Liver (tissue), 8 donors: ENCODE measurements at regions not wholly inside any gene's neighbourhood (a gene's known extent, or its start where the extent isn't known, plus 50 kb on each side); places are given as distances from the start of the nearest gene placed in this dataset.

ENCODE experiments used
- DNase-seq: peaks from one replicate; pipeline ENCODE4 v3.0.0-alpha.2; 2017; ENCODE audit warnings: low spot score
- H3K27ac ChIP-seq, 2 donors: one replicate each; pipeline ENCODE4 v1.7.0; 2013; ENCODE audit warnings: inconsistent platforms in 2 of 2, low read length in 2 of 2, control low read depth in 1 of 2, low read depth in 1 of 2, mild to moderate bottlenecking in 1 of 2
- H3K27me3 ChIP-seq, 4 donors: one replicate each; pipeline versions ENCODE4 v1.6.1 to v1.7.0; 2013; ENCODE audit warnings: low read length in 3 of 4, inconsistent platforms in 1 of 4, mild to moderate bottlenecking in 1 of 4, moderate library complexity in 1 of 4; ENCODE audit not compliant: control insufficient read depth in 4 of 4, insufficient read depth in 4 of 4
- H3K36me3 ChIP-seq, 4 donors: one replicate each; pipeline versions ENCODE4 v1.6.1 to v1.7.0; 2013; ENCODE audit warnings: low read length in 3 of 4, mild to moderate bottlenecking in 3 of 4, low read depth in 1 of 4, moderate library complexity in 1 of 4; ENCODE audit not compliant: control insufficient read depth in 4 of 4, insufficient read depth in 3 of 4
- H3K4me1 ChIP-seq, 4 donors: one replicate each; pipeline versions ENCODE4 v1.6.1 to v1.7.0; 2013; ENCODE audit warnings: low read length in 3 of 4, mild to moderate bottlenecking in 3 of 4, moderate library complexity in 1 of 4; ENCODE audit not compliant: control insufficient read depth in 4 of 4, insufficient read depth in 4 of 4
- H3K4me3 ChIP-seq, 3 donors: one replicate each; pipeline versions ENCODE4 v1.6.1 to v1.7.0; 2013; ENCODE audit warnings: low read length in 3 of 3, control low read depth in 1 of 3, low read depth in 1 of 3, mild to moderate bottlenecking in 1 of 3
- H3K9ac ChIP-seq, 2 donors: one replicate each; pipeline ENCODE4 v1.7.0; 2013; ENCODE audit warnings: low read length in 2 of 2, mild to moderate bottlenecking in 2 of 2, moderate library complexity in 2 of 2, control low read depth in 1 of 2, low read depth in 1 of 2
- H3K9me3 ChIP-seq, 4 donors: one replicate each; pipeline versions ENCODE4 v1.6.1 to v1.7.0; 2013; ENCODE audit warnings: low read length in 3 of 4; ENCODE audit not compliant: control insufficient read depth in 4 of 4
- CTCF ChIP-seq: fragments of 150-350 bp; IDR thresholded peaks from 2 replicates; pipeline ENCODE4 v1.5.1; 2017; ENCODE audit warnings: improper control_type of control experiment, low read depth, low read length; ENCODE audit not compliant: missing input control
- EGR1 ChIP-seq, 2 donors: IDR thresholded peaks; 2 replicates each; pipeline ENCODE4 v1.6.1; 2016 to 2018; ENCODE audit warnings: antibody characterized with exemption in 2 of 2, low read depth in 2 of 2
- FOXA1 ChIP-seq: IDR thresholded peaks from 2 replicates; pipeline ENCODE4 v1.6.1; 2016; ENCODE audit warnings: antibody characterized with exemption
- FOXA2 ChIP-seq: IDR thresholded peaks from 2 replicates; pipeline ENCODE4 v1.6.1; 2016; ENCODE audit warnings: antibody characterized with exemption
- GABPA ChIP-seq, 2 donors: IDR thresholded peaks in 1 of 2; conservative IDR thresholded peaks in 1 of 2; 2 replicates each; pipeline ENCODE4 v1.6.1; 2016; ENCODE audit warnings: antibody characterized with exemption in 2 of 2, mild to moderate bottlenecking in 1 of 2, moderate library complexity in 1 of 2
- HNF4A ChIP-seq, 2 donors: conservative IDR thresholded peaks; 2 replicates each; pipeline ENCODE4 v1.6.1; 2016; ENCODE audit warnings: antibody characterized with exemption in 2 of 2, mild to moderate bottlenecking in 2 of 2
- HNF4G ChIP-seq: IDR thresholded peaks from 2 replicates; pipeline ENCODE4 v1.6.1; 2016; ENCODE audit warnings: antibody characterized with exemption
- JUND ChIP-seq, 2 donors: IDR thresholded peaks; 2 replicates each; pipeline ENCODE4 v1.6.1; 2016; ENCODE audit warnings: antibody characterized with exemption in 2 of 2
- MAX ChIP-seq: IDR thresholded peaks from 2 replicates; pipeline ENCODE4 v1.6.1; 2016; ENCODE audit warnings: antibody characterized with exemption
- NR2F2 ChIP-seq: IDR thresholded peaks from 2 replicates; pipeline ENCODE4 v1.6.1; 2016; ENCODE audit warnings: antibody characterized with exemption
- REST ChIP-seq: IDR thresholded peaks from 2 replicates; pipeline ENCODE4 v1.6.1; 2016; ENCODE audit warnings: antibody characterized with exemption, mild to moderate bottlenecking
- RXRA ChIP-seq, 2 donors: IDR thresholded peaks; 2 replicates each; pipeline ENCODE4 v1.6.1; 2017 to 2018; ENCODE audit warnings: antibody characterized with exemption in 2 of 2, mild to moderate bottlenecking in 1 of 2
- SP1 ChIP-seq: IDR thresholded peaks from 2 replicates; pipeline ENCODE4 v1.6.1; 2018; ENCODE audit warnings: antibody characterized with exemption, mild to moderate bottlenecking
- TAF1 ChIP-seq: conservative IDR thresholded peaks from 2 replicates; pipeline ENCODE4 v1.6.1; 2016; ENCODE audit warnings: antibody characterized with exemption, mild to moderate bottlenecking
- YY1 ChIP-seq: IDR thresholded peaks from 2 replicates; pipeline ENCODE4 v1.6.1; 2016; ENCODE audit warnings: antibody characterized with exemption, mild to moderate bottlenecking
- WGBS: extraction: QIAGEN DNeasy Blood & Tissue Kit; methylation state at CpG from one replicate; pipeline ENCODE4 v1.1.7; 2013; 5-methylcytosine and 5-hydroxymethylcytosine counted together
- TF ChIP-seq, protein P1 (sequence below): IDR thresholded peaks from 2 replicates; pipeline ENCODE4 v1.6.1; 2016; ENCODE audit warnings: antibody characterized with exemption
- donor health status: healthy.
- donor health status: healthy.
- donor health status: healthy.
- donor health status: healthy.
- donor health status: healthy.

- WGBS: 91% methylated on average over 4 of the region's 4 CpGs
- DNase-seq: no peak
- Histone ChIP-seq H3K27ac (no peak overlapping the region), H3K9me3 (no peaks in the 10 kb centered on the region), H3K9ac (no peak overlapping the region), H3K27me3 (no peaks in the 10 kb centered on the region), H3K36me3 (no peaks in the 10 kb centered on the region), H3K4me3 (no peak overlapping the region), H3K4me1 (peaks cover 0 to 10% (median 3%) of the 10 kb centered on the region in 4 donors)
- TF ChIP-seq SP1 (no peak), REST (no peak), FOXA2 (no peak), CTCF (no peak), FOXA1 (no peak)
Measured at GRCh38 chr7:20861468-20861867, 74.8 kb upstream of the SP8 start.

GRCh38 chr7:20862554-20862953 lies 75.9 kb upstream of the SP8 start:
- TF ChIP-seq GABPA (IDR thresholded peaks at IDR 0.05 in 1 of 2, conservative IDR thresholded peaks at IDR 0.05 in 1 of 2) (no peak), RXRA (IDR thresholded peaks at IDR 0.05) (no peak), JUND (IDR thresholded peaks at IDR 0.05) (no peak), EGR1 (IDR thresholded peaks at IDR 0.05; ENCODE audit: low read depth in 2 of 2) (no peak), REST (no peak), HNF4A (conservative IDR thresholded peaks at IDR 0.05) (no peak), HNF4G (no peak), FOXA2 (no peak), FOXA1 (no peak), NR2F2 (no peak), CTCF (no peak), TAF1 (no peak), YY1 (no peak), MAX (no peak)
- TF ChIP-seq, protein P1, sequence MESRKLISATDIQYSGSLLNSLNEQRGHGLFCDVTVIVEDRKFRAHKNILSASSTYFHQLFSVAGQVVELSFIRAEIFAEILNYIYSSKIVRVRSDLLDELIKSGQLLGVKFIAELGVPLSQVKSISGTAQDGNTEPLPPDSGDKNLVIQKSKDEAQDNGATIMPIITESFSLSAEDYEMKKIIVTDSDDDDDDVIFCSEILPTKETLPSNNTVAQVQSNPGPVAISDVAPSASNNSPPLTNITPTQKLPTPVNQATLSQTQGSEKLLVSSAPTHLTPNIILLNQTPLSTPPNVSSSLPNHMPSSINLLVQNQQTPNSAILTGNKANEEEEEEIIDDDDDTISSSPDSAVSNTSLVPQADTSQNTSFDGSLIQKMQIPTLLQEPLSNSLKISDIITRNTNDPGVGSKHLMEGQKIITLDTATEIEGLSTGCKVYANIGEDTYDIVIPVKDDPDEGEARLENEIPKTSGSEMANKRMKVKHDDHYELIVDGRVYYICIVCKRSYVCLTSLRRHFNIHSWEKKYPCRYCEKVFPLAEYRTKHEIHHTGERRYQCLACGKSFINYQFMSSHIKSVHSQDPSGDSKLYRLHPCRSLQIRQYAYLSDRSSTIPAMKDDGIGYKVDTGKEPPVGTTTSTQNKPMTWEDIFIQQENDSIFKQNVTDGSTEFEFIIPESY: no peak
- WGBS: 82% methylated on average over 4 of the region's 4 CpGs
- Histone ChIP-seq H3K36me3 (no peaks in the 10 kb centered on the region), H3K27ac (no peak overlapping the region), H3K27me3 (no peaks in the 10 kb centered on the region), H3K9me3 (no peaks in the 10 kb centered on the region), H3K9ac (no peak overlapping the region), H3K4me1 (peaks cover 0 to 10% (median 3%) of the 10 kb centered on the region in 4 donors), H3K4me3 (no peak overlapping the region)
- DNase-seq: no peak
